Vagina (tissue), 2 donors: ENCODE measurements at regions not wholly inside any gene's neighbourhood (a gene's known extent, or its start where the extent isn't known, plus 50 kb on each side); places are given as distances from the start of the nearest gene placed in this dataset.

Experiments used
- DNase-seq, 2 donors: peaks; one replicate each; pipeline ENCODE4 v3.0.0-alpha.2; 2017; ENCODE audit errors: extremely low spot score in 2 of 2
- H3K27ac ChIP-seq: fragments of 200-600 bp; sonication (generic); one replicate; pipeline ENCODE4 v1.5.1; 2019
- H3K27me3 ChIP-seq: fragments of 200-600 bp; sonication (generic); one replicate; pipeline ENCODE4 v1.5.1; 2019
- H3K36me3 ChIP-seq, 2 donors: fragments of 200-600 bp; sonication (generic); one replicate each; pipeline ENCODE4 v1.5.1; 2017 to 2019
- H3K4me1 ChIP-seq: fragments of 200-600 bp; sonication (generic); one replicate; pipeline ENCODE4 v1.5.1; 2019
- H3K4me3 ChIP-seq, 2 donors: fragments of 200-600 bp; sonication (generic); 1 replicate in 1 of 2; 2 replicates in 1 of 2; pipeline ENCODE4 v1.5.1; 2016 to 2019
- H3K9me3 ChIP-seq: fragments of 200-600 bp; sonication (generic); one replicate; pipeline ENCODE4 v1.5.1; 2019
- POLR2A ChIP-seq, 2 donors: fragments of 450-650 bp; IDR thresholded peaks; one replicate each; pipeline ENCODE4 v1.6.1; 2017; ENCODE audit warnings: antibody characterized with exemption in 2 of 2, mild to moderate bottlenecking in 2 of 2, moderate library complexity in 2 of 2
- POLR2AphosphoS5 ChIP-seq, 2 donors: sonication (generic); formaldehyde crosslinking; IDR thresholded peaks; one replicate each; pipeline ENCODE4 v1.9.0; 2017; ENCODE audit warnings: antibody characterized with exemption in 2 of 2, mild to moderate bottlenecking in 2 of 2, low read depth in 1 of 2; ENCODE audit not compliant: insufficient read depth in 1 of 2
- intact Hi-C: fragments of 100-400 bp; cut with DNase I; formaldehyde crosslinking; loops from one replicate; pipeline ENCODE4 v1.15.1; 2023
- TF ChIP-seq, protein P1 (sequence below), 3 experiments: fragments of 450-650 bp in 2 of 3; fragments of 200-600 bp in 1 of 3; sonication (generic) in 1 of 3; IDR thresholded peaks; one replicate each; pipeline ENCODE4 v1.5.1; 2017 to 2019; ENCODE audit warnings: antibody characterized with exemption in 3 of 3, mild to moderate bottlenecking in 2 of 3, moderate library complexity in 2 of 3

DNA sequence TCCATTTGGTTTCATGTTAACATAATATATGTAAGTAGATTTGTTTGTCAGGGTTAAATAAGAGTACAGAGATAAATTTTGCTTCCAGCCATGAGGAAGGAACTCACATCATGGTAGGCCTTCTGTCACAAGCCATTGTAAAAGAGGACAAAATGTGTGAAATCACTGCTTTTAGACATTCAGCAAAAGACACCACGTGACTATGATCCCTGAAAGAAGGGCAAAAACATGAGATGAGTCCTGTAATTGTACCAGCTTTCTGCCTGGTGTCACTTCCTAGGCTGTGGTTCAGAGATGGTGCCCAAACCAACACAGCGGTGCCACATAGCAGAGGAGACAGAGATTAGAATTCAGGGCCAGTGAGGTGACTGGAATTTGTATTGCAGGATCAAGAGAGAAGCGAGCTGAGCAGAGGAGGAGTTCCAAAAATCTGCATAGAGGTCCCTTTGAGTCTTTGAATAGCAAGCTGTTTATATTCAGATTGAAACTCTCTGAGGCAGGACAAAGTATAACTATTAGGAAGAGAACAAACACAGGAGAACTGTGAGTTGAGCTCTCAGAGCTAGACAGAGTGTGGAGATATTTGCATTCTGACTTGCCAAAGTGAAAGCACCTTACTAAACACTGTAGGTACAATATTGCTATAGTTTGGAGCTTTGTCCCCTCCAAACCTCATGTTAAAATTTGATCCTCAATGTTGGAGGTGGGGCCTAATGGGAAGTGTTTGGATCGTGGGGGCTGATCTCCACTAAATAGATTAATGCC, 52.6 kb upstream of the PDE7B start:
- no peak for DNase-seq
- Histone ChIP-seq H3K4me1 (no peaks in the 10 kb centered on the region), H3K36me3 (no peaks in the 10 kb centered on the region), H3K27ac (no peak overlapping the region), H3K9me3 (no peaks in the 10 kb centered on the region), H3K4me3 (no peak overlapping the region), H3K27me3 (no peaks in the 10 kb centered on the region)
- no peak for TF ChIP-seq POLR2AphosphoS5 (IDR thresholded peaks at IDR 0.05; ENCODE audit: insufficient read depth in 1 of 2, low read depth in 1 of 2)
- no peak for TF ChIP-seq POLR2A (IDR thresholded peaks at IDR 0.05)
- TF ChIP-seq, protein P1, sequence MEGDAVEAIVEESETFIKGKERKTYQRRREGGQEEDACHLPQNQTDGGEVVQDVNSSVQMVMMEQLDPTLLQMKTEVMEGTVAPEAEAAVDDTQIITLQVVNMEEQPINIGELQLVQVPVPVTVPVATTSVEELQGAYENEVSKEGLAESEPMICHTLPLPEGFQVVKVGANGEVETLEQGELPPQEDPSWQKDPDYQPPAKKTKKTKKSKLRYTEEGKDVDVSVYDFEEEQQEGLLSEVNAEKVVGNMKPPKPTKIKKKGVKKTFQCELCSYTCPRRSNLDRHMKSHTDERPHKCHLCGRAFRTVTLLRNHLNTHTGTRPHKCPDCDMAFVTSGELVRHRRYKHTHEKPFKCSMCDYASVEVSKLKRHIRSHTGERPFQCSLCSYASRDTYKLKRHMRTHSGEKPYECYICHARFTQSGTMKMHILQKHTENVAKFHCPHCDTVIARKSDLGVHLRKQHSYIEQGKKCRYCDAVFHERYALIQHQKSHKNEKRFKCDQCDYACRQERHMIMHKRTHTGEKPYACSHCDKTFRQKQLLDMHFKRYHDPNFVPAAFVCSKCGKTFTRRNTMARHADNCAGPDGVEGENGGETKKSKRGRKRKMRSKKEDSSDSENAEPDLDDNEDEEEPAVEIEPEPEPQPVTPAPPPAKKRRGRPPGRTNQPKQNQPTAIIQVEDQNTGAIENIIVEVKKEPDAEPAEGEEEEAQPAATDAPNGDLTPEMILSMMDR (IDR thresholded peaks at IDR 0.05) = no peak
- intact Hi-C loops = no loop called here
